ENCODE measurements at regions not wholly inside any gene's neighbourhood (a gene's known extent, or its start where the extent isn't known, plus 50 kb on each side); places are given as distances from the start of the nearest gene placed in this dataset.

DNA sequence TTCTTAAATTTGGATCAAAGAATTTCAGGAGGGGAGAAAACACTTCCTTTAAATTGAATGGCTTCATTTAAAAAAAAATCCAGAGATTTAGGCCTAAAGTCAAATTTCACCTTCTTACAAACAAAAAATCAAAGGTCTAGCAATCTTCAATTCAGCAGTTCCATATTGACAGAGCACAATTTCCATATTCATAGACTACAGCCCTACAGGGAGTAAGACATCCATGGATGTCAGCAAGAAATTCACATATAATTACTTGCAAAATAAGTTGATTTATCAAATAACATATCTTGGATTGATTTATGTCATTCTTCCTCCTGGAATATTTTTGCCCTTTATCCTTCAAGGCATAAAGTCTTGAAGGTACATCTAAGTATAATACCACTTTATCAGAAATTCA lies 103.4 kb downstream of the CNTN3 start:
- TF ChIP-seq EZH2 (IDR thresholded peaks at IDR 0.05; ENCODE audit: low read length): no peak
- TF ChIP-seq, protein P1, sequence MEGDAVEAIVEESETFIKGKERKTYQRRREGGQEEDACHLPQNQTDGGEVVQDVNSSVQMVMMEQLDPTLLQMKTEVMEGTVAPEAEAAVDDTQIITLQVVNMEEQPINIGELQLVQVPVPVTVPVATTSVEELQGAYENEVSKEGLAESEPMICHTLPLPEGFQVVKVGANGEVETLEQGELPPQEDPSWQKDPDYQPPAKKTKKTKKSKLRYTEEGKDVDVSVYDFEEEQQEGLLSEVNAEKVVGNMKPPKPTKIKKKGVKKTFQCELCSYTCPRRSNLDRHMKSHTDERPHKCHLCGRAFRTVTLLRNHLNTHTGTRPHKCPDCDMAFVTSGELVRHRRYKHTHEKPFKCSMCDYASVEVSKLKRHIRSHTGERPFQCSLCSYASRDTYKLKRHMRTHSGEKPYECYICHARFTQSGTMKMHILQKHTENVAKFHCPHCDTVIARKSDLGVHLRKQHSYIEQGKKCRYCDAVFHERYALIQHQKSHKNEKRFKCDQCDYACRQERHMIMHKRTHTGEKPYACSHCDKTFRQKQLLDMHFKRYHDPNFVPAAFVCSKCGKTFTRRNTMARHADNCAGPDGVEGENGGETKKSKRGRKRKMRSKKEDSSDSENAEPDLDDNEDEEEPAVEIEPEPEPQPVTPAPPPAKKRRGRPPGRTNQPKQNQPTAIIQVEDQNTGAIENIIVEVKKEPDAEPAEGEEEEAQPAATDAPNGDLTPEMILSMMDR (optimal IDR thresholded peaks at IDR 0.05 in 1 of 3, IDR thresholded peaks at IDR 0.05 in 1 of 3, conservative IDR thresholded peaks at IDR 0.05 in 1 of 3; ENCODE audit: extremely low read depth in 1 of 3, insufficient read depth in 2 of 3, low read length in 3 of 3): no peak
- H3K4me3 ChIP-seq (ENCODE audit: control insufficient read depth in 2 of 3, extremely low read depth in 1 of 3, insufficient read depth in 2 of 3, low read depth in 1 of 3, low read length in 3 of 3): no peak overlapping the region
- no peak overlapping the region for H3K27ac ChIP-seq (ENCODE audit: control insufficient read depth, insufficient read depth, low read length)
- no peaks in the 10 kb centered on the region for H3K4me1 ChIP-seq (ENCODE audit: control insufficient read depth, extremely low read depth, insufficient read depth, low read length)
- H3K9me3 ChIP-seq (ENCODE audit: control insufficient read depth, low read depth, low read length): no peaks in the 10 kb centered on the region
- no peaks in the 10 kb centered on the region for H3K79me2 ChIP-seq (ENCODE audit: control insufficient read depth, insufficient read depth, low read length)
- H3K36me3 ChIP-seq (ENCODE audit: control insufficient read depth in 2 of 2, extremely low read depth in 1 of 2, insufficient read depth in 2 of 2, low read length in 2 of 2): no peaks in the 10 kb centered on the region
- H2AFZ ChIP-seq (ENCODE audit: control insufficient read depth, low read length): no peak overlapping the region
- H3K4me2 ChIP-seq (ENCODE audit: control insufficient read depth, extremely low read depth, insufficient read depth, low read depth, low read length): no peak overlapping the region
- H4K20me1 ChIP-seq (ENCODE audit: control insufficient read depth, extremely low read depth, insufficient read depth, low read length): no peaks in the 10 kb centered on the region
- H3K27me3 ChIP-seq (ENCODE audit: control insufficient read depth, extremely low read depth, insufficient read depth, low read length): no peaks in the 10 kb centered on the region
- no peak for DNase-seq (ENCODE audit: low read depth, low spot score)
- no peak overlapping the region for H3K9ac ChIP-seq (ENCODE audit: control insufficient read depth, extremely low read depth, insufficient read depth, low read length)
- no peaks in the 10 kb centered on the region for H3K9me1 ChIP-seq (ENCODE audit: control insufficient read depth, extremely low read depth, insufficient read depth, low read length)
- FAIRE-seq: no peak
- dilution Hi-C loops (cut with MboI; ENCODE audit: extremely low pct_ligation_motif_present, low sequenced_read_pairs): no loop called here

- H3K79me2 ChIP-seq (ENCODE audit: control insufficient read depth, insufficient read depth, low read length): no peaks in the 10 kb centered on the region
- FAIRE-seq: no peak
- no peak overlapping the region for H3K4me3 ChIP-seq (ENCODE audit: control insufficient read depth in 2 of 3, extremely low read depth in 1 of 3, insufficient read depth in 2 of 3, low read depth in 1 of 3, low read length in 3 of 3)
- no peaks in the 10 kb centered on the region for H3K27me3 ChIP-seq (ENCODE audit: control insufficient read depth, extremely low read depth, insufficient read depth, low read length)
- no peaks in the 10 kb centered on the region for H3K9me1 ChIP-seq (ENCODE audit: control insufficient read depth, extremely low read depth, insufficient read depth, low read length)
- no peaks in the 10 kb centered on the region for H4K20me1 ChIP-seq (ENCODE audit: control insufficient read depth, extremely low read depth, insufficient read depth, low read length)
- H3K9me3 ChIP-seq (ENCODE audit: control insufficient read depth, low read depth, low read length): no peaks in the 10 kb centered on the region
- no peak overlapping the region for H3K9ac ChIP-seq (ENCODE audit: control insufficient read depth, extremely low read depth, insufficient read depth, low read length)
- DNase-seq (ENCODE audit: low read depth, low spot score): no peak
- H2AFZ ChIP-seq (ENCODE audit: control insufficient read depth, low read length): no peak overlapping the region
- no peaks in the 10 kb centered on the region for H3K36me3 ChIP-seq (ENCODE audit: control insufficient read depth in 2 of 2, extremely low read depth in 1 of 2, insufficient read depth in 2 of 2, low read length in 2 of 2)
- H3K4me1 ChIP-seq (ENCODE audit: control insufficient read depth, extremely low read depth, insufficient read depth, low read length): no peaks in the 10 kb centered on the region
- no peak overlapping the region for H3K27ac ChIP-seq (ENCODE audit: control insufficient read depth, insufficient read depth, low read length)
- TF ChIP-seq, protein P1 (optimal IDR thresholded peaks at IDR 0.05 in 1 of 3, IDR thresholded peaks at IDR 0.05 in 1 of 3, conservative IDR thresholded peaks at IDR 0.05 in 1 of 3; ENCODE audit: extremely low read depth in 1 of 3, insufficient read depth in 2 of 3, low read length in 3 of 3): no peak
- TF ChIP-seq EZH2 (IDR thresholded peaks at IDR 0.05; ENCODE audit: low read length): no peak
- H3K4me2 ChIP-seq (ENCODE audit: control insufficient read depth, extremely low read depth, insufficient read depth, low read depth, low read length): no peak overlapping the region
- dilution Hi-C loops (cut with MboI; ENCODE audit: extremely low pct_ligation_motif_present, low sequenced_read_pairs): no loop called here
Measured at GRCh38 chr3:74510261-74510818, 104.1 kb downstream of the CNTN3 start.
